Tongue (tissue), 1 donor: ENCODE measurements at regions not wholly inside any gene's neighbourhood (a gene's known extent, or its start where the extent isn't known, plus 50 kb on each side); places are given as distances from the start of the nearest gene placed in this dataset.

Source experiments
- DNase-seq: peaks from one replicate; pipeline ENCODE4 v3.0.0-alpha.2; 2015

GRCh38 chr20:12022126-12022525, 104.4 kb downstream of the BTBD3 start:
- DNase-seq: no peak

DNA sequence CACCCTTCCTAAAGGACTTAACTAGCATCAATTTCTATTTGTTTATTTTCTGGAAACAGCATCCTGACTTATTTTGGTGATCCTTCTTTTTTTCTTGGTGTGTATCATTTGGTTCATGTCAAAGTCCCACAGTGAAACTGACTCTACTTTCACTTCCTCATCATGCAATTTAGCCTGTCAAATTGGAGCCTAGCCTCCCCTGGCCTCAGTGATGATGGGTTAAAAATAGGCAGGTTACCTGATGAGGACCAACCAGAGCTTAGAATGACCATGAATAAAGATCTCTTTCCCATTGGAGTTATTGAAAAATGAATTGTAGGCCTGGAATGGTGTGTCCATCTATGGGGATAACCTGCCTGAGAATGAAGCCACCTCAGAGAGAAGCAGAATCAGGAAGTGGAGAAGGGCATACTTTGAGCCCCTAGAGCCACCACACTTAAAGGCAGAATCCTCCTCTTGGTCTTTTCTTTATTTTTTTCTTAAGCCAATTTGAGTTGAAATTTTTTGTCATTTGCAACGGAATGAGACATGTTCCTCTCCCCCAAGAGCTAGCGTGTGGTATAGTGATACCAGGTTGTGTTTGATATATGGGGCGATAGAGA, 105.6 kb downstream of the BTBD3 start:
- no peak for DNase-seq

GRCh38 chr20:12028771-12029170, 111.1 kb downstream of the BTBD3 start:
- DNase-seq: no peak

DNA sequence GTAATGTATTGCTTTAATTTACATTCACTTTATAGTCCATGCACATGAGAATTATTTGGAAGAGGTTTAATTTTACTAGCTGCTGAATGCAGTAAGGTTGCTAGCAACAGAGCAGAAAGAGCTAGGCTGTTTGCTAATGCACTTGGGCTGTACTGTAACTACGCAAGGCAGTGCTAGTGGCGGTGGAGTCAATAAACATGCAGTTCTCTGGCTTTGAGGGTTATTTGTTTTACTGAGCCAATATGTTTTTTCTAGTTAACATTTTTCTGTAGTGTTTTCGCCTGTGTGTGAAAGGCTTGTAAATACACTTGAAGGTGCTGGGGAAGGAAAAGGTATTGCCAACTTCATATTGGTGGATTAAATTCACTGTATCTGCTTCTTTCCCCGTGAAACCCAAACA, 112.8 kb downstream of the BTBD3 start:
- peak; percentile 44 for DNase-seq

- no peak for DNase-seq
These were observed 118.4 kb downstream of the BTBD3 start for GRCh38 chr20:12036142-12036541.

DNA sequence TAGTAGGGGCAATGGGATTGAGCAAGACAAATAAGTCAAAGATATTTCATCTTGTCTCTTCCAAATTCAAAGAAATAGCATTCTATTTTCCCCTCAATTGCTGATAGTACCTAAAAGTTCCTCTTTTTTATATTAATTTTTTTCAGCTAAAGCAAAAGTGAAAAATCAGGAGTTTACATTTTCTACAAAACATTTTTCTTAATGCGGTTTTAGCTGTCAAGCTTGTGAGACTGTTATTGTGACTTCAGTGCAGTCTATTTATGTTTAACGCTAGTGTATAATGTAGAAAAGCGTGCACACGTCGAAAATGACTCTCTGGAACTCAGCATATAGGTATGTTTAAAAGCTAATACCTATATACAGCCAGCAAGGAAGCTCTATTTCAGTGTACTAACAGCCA, 119.8 kb downstream of the BTBD3 start:
- DNase-seq: no peak

GRCh38 chr20:12040261-12040660, 122.6 kb downstream of the BTBD3 start:
- DNase-seq: no peak

DNA sequence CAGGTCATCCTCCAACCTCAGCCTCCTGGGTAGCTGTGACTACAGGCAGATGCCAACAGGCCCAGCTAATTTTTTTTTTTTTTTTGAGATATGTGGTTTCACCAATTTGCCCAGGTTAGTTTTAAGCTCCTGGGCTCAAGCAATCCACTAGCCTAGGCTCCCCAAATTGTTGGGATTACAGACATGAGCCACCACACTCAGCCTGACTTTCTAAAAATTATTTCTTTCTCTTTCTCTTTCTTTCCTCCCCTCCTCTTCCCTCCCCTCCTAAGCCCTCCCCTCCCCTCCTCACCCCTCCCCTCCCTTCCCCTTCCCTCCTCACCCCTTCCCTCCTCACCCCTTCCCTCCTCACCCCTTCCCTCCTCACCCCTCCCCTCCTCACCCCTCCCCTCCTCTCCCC, 127.3 kb downstream of the BTBD3 start:
- DNase-seq: no peak

- DNase-seq: no peak
These were observed 130.2 kb downstream of the BTBD3 start for GRCh38 chr20:12047838-12048432.

- no peak for DNase-seq
These were observed 131.4 kb downstream of the BTBD3 start for GRCh38 chr20:12049125-12049524.

DNA sequence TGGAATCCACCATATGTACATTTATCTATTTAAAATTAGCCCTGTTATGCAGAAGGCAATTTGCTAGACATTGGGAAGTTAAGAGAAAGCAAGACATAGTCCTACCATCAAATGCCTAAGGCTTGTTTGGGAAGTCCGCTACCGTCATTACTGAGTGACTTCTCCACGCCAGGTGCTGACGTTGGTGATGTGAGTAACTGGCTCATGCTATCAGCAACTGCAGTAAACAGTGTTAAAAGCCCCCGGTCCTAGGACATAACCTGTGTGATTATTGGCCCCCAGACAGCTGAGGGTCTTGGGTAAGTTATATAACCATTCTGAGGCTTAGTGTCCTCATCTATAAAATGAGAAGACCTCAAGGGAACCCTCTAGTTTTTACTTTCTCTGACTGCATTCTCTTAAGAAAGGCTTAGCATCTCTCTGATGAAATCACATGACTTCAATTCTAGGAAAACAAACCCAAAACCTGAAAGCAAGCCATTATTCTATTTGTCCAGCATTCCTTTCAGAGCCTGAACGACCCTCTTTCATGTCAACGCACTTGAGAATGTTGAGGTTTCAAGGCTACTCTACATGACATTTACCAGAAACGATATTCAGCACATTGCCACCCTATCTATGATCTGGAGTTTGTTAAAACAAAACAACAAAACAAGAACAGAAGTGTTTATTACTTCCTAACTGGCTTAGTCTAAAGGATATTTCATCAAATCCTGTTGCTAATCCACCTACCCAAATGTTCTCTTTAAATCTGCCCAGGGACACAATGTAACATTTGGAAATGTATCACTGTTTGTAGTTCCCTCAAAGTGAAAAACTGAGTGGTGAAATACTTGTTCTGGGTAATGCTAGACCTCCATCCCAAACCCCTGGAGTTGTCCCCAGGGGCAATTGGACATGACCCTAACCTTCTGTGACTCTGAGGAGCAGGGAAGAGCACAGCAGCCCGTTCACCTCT, 133.8 kb downstream of the BTBD3 start:
- DNase-seq: peak; percentile 34

DNA sequence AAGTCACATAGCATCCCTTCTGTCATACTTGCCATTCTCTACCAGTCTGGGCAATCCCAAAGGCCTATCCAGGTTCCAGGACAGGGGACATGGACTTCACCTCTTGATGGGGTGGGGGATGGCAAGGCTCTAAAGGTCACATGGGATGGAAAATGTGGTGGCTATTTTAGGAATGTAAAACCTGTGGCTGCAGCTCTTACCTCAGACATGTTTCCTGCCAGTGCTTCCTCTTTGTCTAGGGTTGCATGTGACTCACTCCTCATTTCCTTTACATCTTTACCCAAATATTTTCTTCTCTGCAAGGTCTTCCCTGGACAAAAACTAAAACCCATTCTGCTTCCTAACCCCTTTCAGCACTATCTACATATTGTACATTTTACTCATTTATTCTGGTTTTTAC, 135.7 kb downstream of the BTBD3 start:
- no peak for DNase-seq

DNA sequence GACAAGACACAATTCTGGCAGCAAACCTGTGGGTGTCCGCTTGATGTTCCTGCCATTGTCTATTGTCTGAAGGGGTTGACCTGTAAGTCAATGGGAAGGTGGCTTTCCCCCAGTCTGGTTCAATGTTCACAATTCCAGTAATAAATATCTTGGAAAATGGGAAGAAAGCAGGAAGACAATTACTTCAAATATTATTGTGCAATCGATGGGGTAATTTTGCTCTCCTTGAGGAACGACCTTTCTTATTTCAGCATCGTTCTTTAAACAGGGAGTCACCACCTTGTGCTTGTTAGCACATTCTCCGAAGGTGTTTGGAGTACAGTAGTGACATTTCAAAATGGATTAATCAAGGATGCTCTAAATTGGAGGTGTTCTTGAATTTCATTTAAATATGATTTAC, 136.9 kb downstream of the BTBD3 start:
- DNase-seq: no peak

- DNase-seq: no peak
These were observed 137.5 kb downstream of the BTBD3 start for GRCh38 chr20:12055161-12055560.

GRCh38 chr20:12056839-12057238, 139.1 kb downstream of the BTBD3 start:
- DNase-seq: no peak

DNA sequence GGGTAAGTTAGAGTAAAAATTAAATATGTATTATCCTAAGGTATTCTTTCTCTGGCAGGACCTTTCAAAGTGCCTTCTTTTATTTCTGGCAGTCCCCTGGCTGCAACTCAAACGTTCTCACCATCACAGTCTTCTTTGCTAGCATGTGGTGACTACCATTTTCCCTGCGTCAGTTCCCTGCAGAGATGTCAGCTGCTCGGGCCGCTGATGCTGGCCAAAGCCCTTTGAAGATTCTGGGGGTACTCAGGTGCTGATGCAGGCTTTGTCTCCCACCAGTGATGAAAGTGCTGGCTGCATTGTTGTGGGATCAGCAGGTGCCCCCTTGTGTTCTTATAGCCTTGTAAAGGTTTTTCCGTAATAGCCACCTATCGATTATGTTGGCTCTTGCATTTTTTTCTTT, 140.1 kb downstream of the BTBD3 start:
- DNase-seq: no peak

DNA sequence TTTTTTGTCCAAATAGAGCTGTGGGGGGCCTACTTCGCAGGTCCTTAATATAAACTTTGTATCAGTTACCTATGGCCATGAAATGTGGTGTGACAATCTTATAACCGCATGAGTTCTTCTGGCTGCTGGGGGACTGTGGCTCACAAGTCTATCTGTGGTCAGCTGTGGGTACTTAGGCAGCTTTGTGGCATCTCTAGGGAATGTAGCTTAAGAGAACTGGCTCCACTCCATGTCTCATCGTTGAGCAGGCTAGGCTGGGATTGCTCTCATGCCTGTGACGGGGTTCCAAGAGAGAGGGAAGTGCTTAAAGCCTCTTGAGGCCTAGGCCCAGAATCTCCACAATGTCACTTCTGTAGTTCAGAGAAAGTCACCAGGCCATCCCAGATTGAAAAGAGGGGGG, 140.5 kb downstream of the BTBD3 start:
- DNase-seq: peak; percentile 57

GRCh38 chr20:12061466-12061865, 143.8 kb downstream of the BTBD3 start:
- DNase-seq: no peak

DNA sequence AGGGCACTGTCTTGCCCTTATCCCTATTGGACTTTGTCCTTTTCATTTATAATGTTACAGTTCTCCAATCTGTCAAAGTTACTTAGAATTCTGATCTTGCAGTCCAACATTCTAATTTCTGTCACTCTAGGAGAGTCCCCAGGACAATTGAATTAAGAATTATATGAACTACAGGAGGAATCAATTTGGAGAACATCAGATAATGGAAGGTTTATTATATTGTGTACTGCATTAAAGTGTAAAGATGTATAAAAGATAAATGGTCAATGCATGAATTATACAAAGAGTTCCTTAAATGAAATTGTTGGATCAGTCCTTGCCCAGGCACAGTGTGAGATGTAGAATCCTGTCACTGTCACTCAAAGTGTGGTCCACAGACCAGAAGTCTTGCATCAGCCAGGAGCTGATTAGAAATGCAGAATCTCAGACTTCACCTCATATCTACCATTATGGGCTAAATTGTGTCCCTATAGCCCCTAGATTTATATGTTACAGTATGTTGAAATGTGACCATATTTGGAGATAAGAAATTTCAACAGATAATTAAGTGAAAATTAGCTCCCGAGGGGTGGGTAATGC, 145.5 kb downstream of the BTBD3 start:
- no peak for DNase-seq

GRCh38 chr20:12064540-12064939, 146.8 kb downstream of the BTBD3 start:
- DNase-seq: no peak

- DNase-seq: no peak
These were observed 150.0 kb downstream of the BTBD3 start for GRCh38 chr20:12067686-12068085.

- no peak for DNase-seq
These were observed 150.4 kb downstream of the BTBD3 start for GRCh38 chr20:12068121-12068520.

DNA sequence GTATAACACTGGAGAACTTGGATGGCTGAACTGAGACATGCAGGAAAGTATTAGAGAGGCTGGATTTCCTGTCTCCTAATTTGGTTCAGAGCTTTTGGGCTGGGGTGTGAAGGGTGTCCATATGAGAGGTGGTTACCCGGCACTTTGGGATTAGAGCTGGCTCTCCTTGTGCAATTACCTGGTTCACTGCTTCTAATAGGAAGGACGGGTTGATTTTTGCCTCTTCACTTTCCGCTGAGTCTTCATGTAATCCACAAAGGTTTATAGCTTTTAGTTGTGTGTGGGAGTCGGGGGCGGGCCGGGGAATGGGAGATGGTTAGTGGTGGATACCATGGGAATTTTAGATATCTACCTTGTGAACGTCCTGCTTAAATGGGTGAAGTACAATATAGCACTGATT, 151.5 kb downstream of the BTBD3 start:
- no peak for DNase-seq
